ENCODE measurements at regions not wholly inside any gene's neighbourhood (a gene's known extent, or its start where the extent isn't known, plus 50 kb on each side); places are given as distances from the start of the nearest gene placed in this dataset.
"Not testable (repeated sequence)": the region's sequence is repeated elsewhere in the genome, so short reads cannot be mapped to it uniquely, and the experiment has no call there.

- no peak for DNase-seq (ENCODE audit: low read depth in 2 of 2)
Observed at GRCh38 chrX:86887341-86887740, 630.3 kb upstream of the KLHL4 start.

- DNase-seq (ENCODE audit: low read depth in 2 of 2) = no peak
Observed at GRCh38 chrX:86910027-86910426, 607.6 kb upstream of the KLHL4 start.

GRCh38 chrX:86910602-86911311, 606.8 kb upstream of the KLHL4 start:
- no peak for DNase-seq (ENCODE audit: low read depth in 2 of 2)

- no peak for DNase-seq (ENCODE audit: low read depth in 2 of 2)
Observed at GRCh38 chrX:86914569-86914968, 603.0 kb upstream of the KLHL4 start.

GRCh38 chrX:86917959-86918358, 599.6 kb upstream of the KLHL4 start:
- no peak for DNase-seq (ENCODE audit: low read depth in 2 of 2)

- DNase-seq (ENCODE audit: low read depth in 2 of 2) = no peak
Observed at GRCh38 chrX:86930419-86930818, 587.2 kb upstream of the KLHL4 start.

- DNase-seq (ENCODE audit: low read depth in 2 of 2) = no peak
Observed at GRCh38 chrX:86935988-86936387, 581.6 kb upstream of the KLHL4 start.

- DNase-seq (ENCODE audit: low read depth in 2 of 2) = no peak
Observed at GRCh38 chrX:86946569-86946968, 571.0 kb upstream of the KLHL4 start.

- DNase-seq (ENCODE audit: low read depth in 2 of 2) = no peak
Observed at GRCh38 chrX:86964321-86964720, 553.3 kb upstream of the KLHL4 start.

GRCh38 chrX:86981326-86981879, 536.2 kb upstream of the KLHL4 start:
- no peak for DNase-seq (ENCODE audit: low read depth in 2 of 2)

- DNase-seq (ENCODE audit: low read depth in 2 of 2) = not testable (repeated sequence)
Observed at GRCh38 chrX:86987351-86987750, 530.3 kb upstream of the KLHL4 start.

- no peak for DNase-seq (ENCODE audit: low read depth in 2 of 2)
Observed at GRCh38 chrX:87003031-87003430, 514.6 kb upstream of the KLHL4 start.

GRCh38 chrX:87005183-87005582, 512.4 kb upstream of the KLHL4 start:
- no peak for DNase-seq (ENCODE audit: low read depth in 2 of 2)

- no peak for DNase-seq (ENCODE audit: low read depth in 2 of 2)
Observed at GRCh38 chrX:87005885-87006284, 511.7 kb upstream of the KLHL4 start.

GRCh38 chrX:87006561-87006960, 511.0 kb upstream of the KLHL4 start:
- no peak for DNase-seq (ENCODE audit: low read depth in 2 of 2)

GRCh38 chrX:87017210-87017609, 500.4 kb upstream of the KLHL4 start:
- no peak for DNase-seq (ENCODE audit: low read depth in 2 of 2)

- DNase-seq (ENCODE audit: low read depth in 2 of 2) = not testable (repeated sequence)
Observed at GRCh38 chrX:87033115-87033514, 484.5 kb upstream of the KLHL4 start.

GRCh38 chrX:87045352-87045751, 472.2 kb upstream of the KLHL4 start:
- no peak for DNase-seq (ENCODE audit: low read depth in 2 of 2)

- DNase-seq (ENCODE audit: low read depth in 2 of 2) = no peak
Observed at GRCh38 chrX:87049567-87049966, 468.0 kb upstream of the KLHL4 start.

- peak in 1 of 2 experiments; percentile 0 for DNase-seq (ENCODE audit: low read depth in 2 of 2)
Observed at GRCh38 chrX:87063642-87064041, 454.0 kb upstream of the KLHL4 start.

GRCh38 chrX:87064502-87064901, 453.1 kb upstream of the KLHL4 start:
- no peak for DNase-seq (ENCODE audit: low read depth in 2 of 2)

GRCh38 chrX:87067795-87068369, 449.7 kb upstream of the KLHL4 start:
- no peak for DNase-seq (ENCODE audit: low read depth in 2 of 2)

- no peak for DNase-seq (ENCODE audit: low read depth in 2 of 2)
Observed at GRCh38 chrX:87078231-87078630, 439.4 kb upstream of the KLHL4 start.
